HG03064 (cell line): ENCODE measurements at regions not wholly inside any gene's neighbourhood (a gene's known extent, or its start where the extent isn't known, plus 50 kb on each side); places are given as distances from the start of the nearest gene placed in this dataset.

Experiments
- ATAC-seq: cut with Tn5 transposase; IDR thresholded peaks from one replicate; pipeline ENCODE4 v1.9.1; 2021; ENCODE audit warnings: low read depth; ENCODE audit not compliant: unreplicated experiment

GRCh38 chr7:106166651-106167342 lies 54.7 kb upstream of the SYPL1 start:
- no peak for ATAC-seq

GRCh38 chr7:106165337-106165736 lies 53.2 kb upstream of the SYPL1 start:
- no peak for ATAC-seq

DNA sequence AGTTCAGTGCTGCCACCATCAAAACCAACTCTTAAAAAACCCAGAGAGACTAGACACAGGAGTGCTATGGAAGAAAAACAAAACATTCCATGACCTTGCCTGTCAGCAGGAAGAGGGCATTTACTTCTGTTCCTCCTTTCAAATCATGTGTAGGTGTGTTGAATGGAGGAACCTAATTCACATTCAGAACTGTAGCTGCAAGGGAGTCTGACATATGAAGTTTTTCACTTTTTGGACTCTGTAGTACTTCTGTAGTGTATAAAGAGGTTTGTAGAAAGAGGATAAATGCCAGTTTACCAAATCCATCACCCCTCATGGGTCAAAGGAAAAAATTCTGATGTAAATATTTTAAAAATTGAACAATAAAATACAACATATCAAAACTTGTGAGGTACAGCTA lies 51.1 kb upstream of the SYPL1 start:
- ATAC-seq = no peak
